ENCODE measurements at regions not wholly inside any gene's neighbourhood (a gene's known extent, or its start where the extent isn't known, plus 50 kb on each side); places are given as distances from the start of the nearest gene placed in this dataset.

DNA sequence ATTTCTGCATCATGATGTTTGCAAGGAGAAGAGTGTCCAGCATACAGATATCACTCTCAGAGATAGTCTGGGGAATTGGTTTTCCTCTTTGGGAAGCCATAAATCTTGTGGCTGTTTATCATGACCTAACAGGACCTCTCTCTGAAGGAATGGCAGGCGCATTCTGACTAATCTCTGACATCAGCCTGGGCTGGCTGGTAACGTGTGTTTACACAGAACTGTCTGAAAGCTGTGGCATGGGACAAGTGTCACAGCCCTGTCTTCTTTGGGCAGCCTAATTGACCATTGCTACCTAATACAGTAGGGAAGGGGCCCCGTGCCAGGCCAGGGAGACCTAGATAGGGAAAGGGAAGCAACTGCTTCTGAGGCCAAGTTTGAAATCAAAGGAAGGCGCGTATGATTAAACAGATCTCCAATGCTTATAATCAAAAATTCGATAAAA is 73.9 kb upstream of the CABCOCO1 start:
- TF ChIP-seq POLR2A (IDR thresholded peaks at IDR 0.05; ENCODE audit: low read depth, low read length) (no peak), POLR2AphosphoS5 (IDR thresholded peaks at IDR 0.05; ENCODE audit: insufficient read depth, low read depth, low read length) (no peak)
- TF ChIP-seq, protein P1, sequence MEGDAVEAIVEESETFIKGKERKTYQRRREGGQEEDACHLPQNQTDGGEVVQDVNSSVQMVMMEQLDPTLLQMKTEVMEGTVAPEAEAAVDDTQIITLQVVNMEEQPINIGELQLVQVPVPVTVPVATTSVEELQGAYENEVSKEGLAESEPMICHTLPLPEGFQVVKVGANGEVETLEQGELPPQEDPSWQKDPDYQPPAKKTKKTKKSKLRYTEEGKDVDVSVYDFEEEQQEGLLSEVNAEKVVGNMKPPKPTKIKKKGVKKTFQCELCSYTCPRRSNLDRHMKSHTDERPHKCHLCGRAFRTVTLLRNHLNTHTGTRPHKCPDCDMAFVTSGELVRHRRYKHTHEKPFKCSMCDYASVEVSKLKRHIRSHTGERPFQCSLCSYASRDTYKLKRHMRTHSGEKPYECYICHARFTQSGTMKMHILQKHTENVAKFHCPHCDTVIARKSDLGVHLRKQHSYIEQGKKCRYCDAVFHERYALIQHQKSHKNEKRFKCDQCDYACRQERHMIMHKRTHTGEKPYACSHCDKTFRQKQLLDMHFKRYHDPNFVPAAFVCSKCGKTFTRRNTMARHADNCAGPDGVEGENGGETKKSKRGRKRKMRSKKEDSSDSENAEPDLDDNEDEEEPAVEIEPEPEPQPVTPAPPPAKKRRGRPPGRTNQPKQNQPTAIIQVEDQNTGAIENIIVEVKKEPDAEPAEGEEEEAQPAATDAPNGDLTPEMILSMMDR (IDR thresholded peaks at IDR 0.05; ENCODE audit: extremely low read depth in 1 of 2, insufficient read depth in 1 of 2, low read depth in 1 of 2, low read length in 2 of 2) = no peak
